ENCODE measurements at regions not wholly inside any gene's neighbourhood (a gene's known extent, or its start where the extent isn't known, plus 50 kb on each side); places are given as distances from the start of the nearest gene placed in this dataset.

- TF ChIP-seq POLR2A (IDR thresholded peaks at IDR 0.05; ENCODE audit: low read depth, low read length) = no peak
- no peak for TF ChIP-seq POLR2AphosphoS5 (IDR thresholded peaks at IDR 0.05; ENCODE audit: low read depth, low read length)
- TF ChIP-seq TAF1 (IDR thresholded peaks at IDR 0.05; ENCODE audit: borderline replicate concordance, low read depth, low read length) = no peak
Observed at GRCh38 chr13:109968876-109969577, 182.6 kb upstream of the IRS2 start.

All from GM12892 (cell line).